ENCODE measurements at regions not wholly inside any gene's neighbourhood (a gene's known extent, or its start where the extent isn't known, plus 50 kb on each side); places are given as distances from the start of the nearest gene placed in this dataset.
"Not testable (repeated sequence)": the region's sequence is repeated elsewhere in the genome, so short reads cannot be mapped to it uniquely, and the experiment has no call there.

DNA sequence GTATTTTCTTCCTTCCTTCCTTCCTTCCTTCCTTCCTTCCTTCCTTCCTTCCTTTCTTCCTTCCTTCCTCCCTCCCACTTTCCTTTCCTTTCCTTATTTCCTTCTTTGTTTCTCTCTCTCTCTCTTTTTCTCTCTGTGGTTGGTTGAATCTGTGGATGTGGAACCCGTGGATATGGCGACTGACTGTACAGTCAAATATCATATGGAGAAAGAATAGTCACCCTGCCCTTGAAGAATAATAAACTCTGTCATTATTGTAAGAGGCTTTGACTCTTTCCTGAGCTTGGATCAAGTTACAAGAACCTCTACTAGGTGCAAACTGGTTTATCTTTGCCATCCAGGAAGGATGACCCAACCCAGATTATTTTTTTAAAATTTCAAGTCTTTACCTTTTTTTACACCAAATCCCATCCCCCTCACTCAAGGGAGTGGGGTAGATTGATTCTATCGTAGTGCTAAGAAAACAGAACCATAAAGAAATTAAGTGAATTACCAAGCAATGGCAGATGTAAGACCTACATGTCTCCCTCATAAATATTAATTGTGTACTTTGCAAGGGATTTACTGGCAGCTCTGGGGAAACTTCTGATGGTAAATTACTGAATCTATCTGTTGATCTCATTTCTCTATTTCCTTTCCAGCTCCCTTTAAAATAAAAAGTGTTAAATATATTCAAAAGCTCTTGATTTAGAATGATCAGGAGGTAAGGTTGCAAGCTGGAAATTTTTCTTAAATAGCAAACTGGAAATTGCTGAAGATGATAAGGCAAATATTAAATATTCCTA is 667.5 kb downstream of the UTRN start:
- Histone ChIP-seq H3K27me3 (ENCODE audit: control insufficient read depth, insufficient read depth, low read length) (no peaks in the 10 kb centered on the region), H3K4me3 (ENCODE audit: low read depth, low read length) (no peak overlapping the region), H3K36me3 (ENCODE audit: control insufficient read depth, insufficient read depth, low read length) (no peaks in the 10 kb centered on the region), H3K9me3 (ENCODE audit: control insufficient read depth in 2 of 2, low read length in 2 of 2) (no peaks in the 10 kb centered on the region), H3K27ac (ENCODE audit: insufficient read depth, low read length, poor library complexity, severe bottlenecking) (no peak overlapping the region), H3K4me1 (ENCODE audit: control insufficient read depth, insufficient read depth, low read length, poor library complexity, severe bottlenecking) (no peaks in the 10 kb centered on the region)
- peaks cover 5% of the 10 kb centered on the region for H3K27me3 Mint-ChIP-seq
- no peak overlapping the region for H3K27ac Mint-ChIP-seq
- H3K9me3 Mint-ChIP-seq, result peaks cover 0 to 7% (median 0%) of the 10 kb centered on the region in 7 donors
- DNase-seq (no peak), ATAC-seq (ENCODE audit: low read depth in 2 of 2) (no peak)
- H3K36me3 Mint-ChIP-seq, result no peaks in the 10 kb centered on the region
- H3K4me1 Mint-ChIP-seq, result no peaks in the 10 kb centered on the region
- H3K4me3 Mint-ChIP-seq, result no peak overlapping the region

GRCh38 chr6:144953552-144954240 is 668.6 kb downstream of the UTRN start:
- Mint-ChIP-seq H3K36me3 (no peaks in the 10 kb centered on the region), H3K4me1 (no peaks in the 10 kb centered on the region), H3K9me3 (peaks cover 0 to 7% (median 0%) of the 10 kb centered on the region in 7 donors), H3K4me3 (no peak overlapping the region), H3K27me3 (peaks cover 5% of the 10 kb centered on the region), H3K27ac (no peak overlapping the region)
- Histone ChIP-seq H3K27ac (ENCODE audit: insufficient read depth, low read length, poor library complexity, severe bottlenecking) (no peak overlapping the region), H3K4me3 (ENCODE audit: low read depth, low read length) (no peak overlapping the region), H3K4me1 (ENCODE audit: control insufficient read depth, insufficient read depth, low read length, poor library complexity, severe bottlenecking) (no peaks in the 10 kb centered on the region), H3K36me3 (ENCODE audit: control insufficient read depth, insufficient read depth, low read length) (no peaks in the 10 kb centered on the region), H3K27me3 (ENCODE audit: control insufficient read depth, insufficient read depth, low read length) (no peaks in the 10 kb centered on the region), H3K9me3 (ENCODE audit: control insufficient read depth in 2 of 2, low read length in 2 of 2) (no peaks in the 10 kb centered on the region)
- DNase-seq (no peak), ATAC-seq (ENCODE audit: low read depth in 2 of 2) (no peak)

DNA sequence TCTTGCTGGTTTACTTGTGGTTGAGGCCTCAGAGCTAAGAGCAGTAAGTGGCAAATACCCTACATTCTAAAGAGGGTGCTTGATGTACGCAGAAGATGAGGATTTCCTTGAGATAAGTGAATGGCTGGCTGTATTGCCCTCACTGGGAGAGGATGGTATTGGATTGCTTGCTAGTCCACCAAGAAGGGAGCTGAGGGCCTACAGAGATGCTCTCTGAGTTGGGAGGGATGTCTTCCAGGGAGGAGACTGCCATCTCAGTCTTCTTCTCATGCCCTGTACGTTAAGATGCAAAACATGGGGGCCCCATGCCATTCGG is 669.1 kb downstream of the UTRN start:
- Histone ChIP-seq H3K27me3 (ENCODE audit: control insufficient read depth, insufficient read depth, low read length) (no peaks in the 10 kb centered on the region), H3K4me1 (ENCODE audit: control insufficient read depth, insufficient read depth, low read length, poor library complexity, severe bottlenecking) (no peaks in the 10 kb centered on the region), H3K36me3 (ENCODE audit: control insufficient read depth, insufficient read depth, low read length) (no peaks in the 10 kb centered on the region), H3K4me3 (ENCODE audit: low read depth, low read length) (no peak overlapping the region), H3K27ac (ENCODE audit: insufficient read depth, low read length, poor library complexity, severe bottlenecking) (no peak overlapping the region), H3K9me3 (ENCODE audit: control insufficient read depth in 2 of 2, low read length in 2 of 2) (no peaks in the 10 kb centered on the region)
- H3K4me3 Mint-ChIP-seq, result no peak overlapping the region
- no peaks in the 10 kb centered on the region for H3K36me3 Mint-ChIP-seq
- DNase-seq (no peak), ATAC-seq (ENCODE audit: low read depth in 2 of 2) (no peak)
- peaks cover 0 to 4% (median 0%) of the 10 kb centered on the region in 7 donors for H3K9me3 Mint-ChIP-seq
- no peak overlapping the region for H3K27ac Mint-ChIP-seq
- peaks cover 5% of the 10 kb centered on the region for H3K27me3 Mint-ChIP-seq
- no peaks in the 10 kb centered on the region for H3K4me1 Mint-ChIP-seq

GRCh38 chr6:144955392-144955791 is 670.3 kb downstream of the UTRN start:
- H3K36me3 Mint-ChIP-seq, result no peaks in the 10 kb centered on the region

DNA sequence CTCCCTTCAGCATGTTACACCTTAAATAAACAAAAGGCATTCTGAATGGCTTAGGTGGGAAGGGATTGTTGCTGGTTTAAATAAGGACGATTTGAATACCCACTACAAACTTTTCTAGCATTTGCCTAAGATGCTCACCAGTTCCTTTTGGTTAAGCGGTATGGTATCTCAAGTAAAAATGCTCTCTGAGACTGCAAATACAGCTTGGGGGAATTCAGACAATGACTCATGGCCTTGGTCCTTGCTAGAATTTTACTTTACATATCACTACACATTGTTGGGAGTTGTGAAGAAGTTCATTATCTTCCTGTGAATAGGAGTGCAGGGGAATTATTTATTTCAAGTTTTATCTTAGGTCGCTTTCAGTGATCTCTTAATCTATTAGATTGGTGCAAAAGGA is 670.7 kb downstream of the UTRN start:
- Mint-ChIP-seq H3K9me3 (peaks cover 0 to 4% (median 0%) of the 10 kb centered on the region in 7 donors), H3K27ac (no peak overlapping the region), H3K4me1 (no peaks in the 10 kb centered on the region), H3K27me3 (peaks cover 5% of the 10 kb centered on the region), H3K36me3 (no peaks in the 10 kb centered on the region), H3K4me3 (no peak overlapping the region)
- no peak overlapping the region for H3K27ac ChIP-seq (ENCODE audit: insufficient read depth, low read length, poor library complexity, severe bottlenecking)
- H3K9me3 ChIP-seq (ENCODE audit: control insufficient read depth in 2 of 2, low read length in 2 of 2), result no peaks in the 10 kb centered on the region
- H3K4me3 ChIP-seq (ENCODE audit: low read depth, low read length), result no peak overlapping the region
- no peaks in the 10 kb centered on the region for H3K36me3 ChIP-seq (ENCODE audit: control insufficient read depth, insufficient read depth, low read length)
- ATAC-seq (ENCODE audit: low read depth in 2 of 2) (no peak), DNase-seq (no peak)
- H3K27me3 ChIP-seq (ENCODE audit: control insufficient read depth, insufficient read depth, low read length), result no peaks in the 10 kb centered on the region
- no peaks in the 10 kb centered on the region for H3K4me1 ChIP-seq (ENCODE audit: control insufficient read depth, insufficient read depth, low read length, poor library complexity, severe bottlenecking)

More at GRCh38 chr6:144955392-144955791, 670.3 kb downstream of the UTRN start:
- Histone ChIP-seq H3K9me3 (ENCODE audit: control insufficient read depth in 2 of 2, low read length in 2 of 2) (no peaks in the 10 kb centered on the region), H3K27me3 (ENCODE audit: control insufficient read depth, insufficient read depth, low read length) (no peaks in the 10 kb centered on the region), H3K27ac (ENCODE audit: insufficient read depth, low read length, poor library complexity, severe bottlenecking) (no peak overlapping the region), H3K36me3 (ENCODE audit: control insufficient read depth, insufficient read depth, low read length) (no peaks in the 10 kb centered on the region), H3K4me1 (ENCODE audit: control insufficient read depth, insufficient read depth, low read length, poor library complexity, severe bottlenecking) (no peaks in the 10 kb centered on the region), H3K4me3 (ENCODE audit: low read depth, low read length) (no peak overlapping the region)
- peaks cover 5% of the 10 kb centered on the region for H3K27me3 Mint-ChIP-seq
- DNase-seq (no peak), ATAC-seq (ENCODE audit: low read depth in 2 of 2) (no peak)
- H3K4me3 Mint-ChIP-seq, result no peak overlapping the region
- no peaks in the 10 kb centered on the region for H3K4me1 Mint-ChIP-seq
- peaks cover 0 to 4% (median 0%) of the 10 kb centered on the region in 7 donors for H3K9me3 Mint-ChIP-seq
- H3K27ac Mint-ChIP-seq, result no peak overlapping the region

DNA sequence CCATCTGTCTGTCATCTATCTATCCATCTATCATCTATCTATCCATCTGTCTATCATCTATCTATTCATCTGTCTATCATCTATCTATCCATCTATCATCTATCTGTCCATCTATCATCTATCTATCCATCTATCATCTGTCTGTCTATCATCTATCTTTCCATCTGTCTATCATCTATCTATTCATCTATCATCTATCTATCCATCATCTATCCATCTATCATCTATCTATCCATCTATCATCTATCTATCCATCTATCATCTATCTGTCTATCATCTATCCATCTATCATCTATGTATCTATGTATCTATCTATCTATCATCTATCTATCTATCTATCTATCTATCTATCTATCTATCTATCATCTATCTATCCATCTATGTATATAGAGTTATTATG is 671.6 kb downstream of the UTRN start:
- not testable (repeated sequence) for H3K27me3 ChIP-seq (ENCODE audit: control insufficient read depth, insufficient read depth, low read length); H3K9me3 ChIP-seq (ENCODE audit: control insufficient read depth in 2 of 2, low read length in 2 of 2); H3K36me3 Mint-ChIP-seq; H3K4me3 Mint-ChIP-seq; H3K4me1 Mint-ChIP-seq; H3K4me3 ChIP-seq (ENCODE audit: low read depth, low read length); DNase-seq; H3K27ac Mint-ChIP-seq; H3K27ac ChIP-seq (ENCODE audit: insufficient read depth, low read length, poor library complexity, severe bottlenecking); ATAC-seq (ENCODE audit: low read depth in 2 of 2); H3K27me3 Mint-ChIP-seq; H3K36me3 ChIP-seq (ENCODE audit: control insufficient read depth, insufficient read depth, low read length); H3K9me3 Mint-ChIP-seq; H3K4me1 ChIP-seq (ENCODE audit: control insufficient read depth, insufficient read depth, low read length, poor library complexity, severe bottlenecking)

DNA sequence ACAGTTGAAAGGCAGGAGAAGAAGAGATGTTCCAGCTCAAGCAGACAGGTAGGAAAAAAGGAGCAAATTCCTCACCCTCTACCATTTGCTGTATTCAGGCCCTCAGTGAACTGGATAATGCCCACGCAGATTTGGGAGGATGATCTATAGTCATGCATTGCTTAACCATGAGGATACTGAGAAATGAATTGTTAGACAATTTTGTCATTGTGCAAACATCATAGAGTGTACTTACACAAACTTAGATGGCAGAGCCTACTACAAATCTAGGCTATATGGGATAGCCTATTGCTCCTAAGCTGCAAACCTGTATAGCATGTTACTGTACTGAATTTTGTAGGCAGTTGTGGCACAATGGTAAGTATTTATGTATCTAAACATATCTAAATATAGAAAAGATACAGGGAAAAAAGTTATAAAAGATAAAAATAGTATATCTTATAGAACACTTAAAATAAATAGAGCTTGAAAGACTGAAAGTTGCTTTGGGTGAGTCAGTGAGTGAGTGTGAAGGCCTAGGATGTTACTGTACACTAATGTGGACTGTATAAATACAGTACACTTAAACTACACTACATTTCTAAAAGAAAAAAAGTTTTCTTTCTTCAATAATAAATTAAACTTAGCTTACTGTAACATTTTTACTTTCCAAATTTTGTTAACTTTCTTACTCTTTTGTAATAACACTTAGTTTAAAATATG is 672.3 kb downstream of the UTRN start:
- H3K9me3 Mint-ChIP-seq, result peaks cover 0 to 4% (median 0%) of the 10 kb centered on the region in 7 donors

More for the DNA sequence above, 672.3 kb downstream of the UTRN start:
- DNase-seq (no peak), ATAC-seq (ENCODE audit: low read depth in 2 of 2) (no peak)
- H3K4me3 Mint-ChIP-seq, result no peak overlapping the region
- H3K4me1 Mint-ChIP-seq, result no peaks in the 10 kb centered on the region
- no peaks in the 10 kb centered on the region for H3K27me3 Mint-ChIP-seq
- no peaks in the 10 kb centered on the region for H3K27me3 ChIP-seq (ENCODE audit: control insufficient read depth, insufficient read depth, low read length)
- H3K4me1 ChIP-seq (ENCODE audit: control insufficient read depth, insufficient read depth, low read length, poor library complexity, severe bottlenecking), result no peaks in the 10 kb centered on the region
- H3K4me3 ChIP-seq (ENCODE audit: low read depth, low read length), result no peak overlapping the region
- H3K27ac ChIP-seq (ENCODE audit: insufficient read depth, low read length, poor library complexity, severe bottlenecking), result no peak overlapping the region
- H3K36me3 ChIP-seq (ENCODE audit: control insufficient read depth, insufficient read depth, low read length), result no peaks in the 10 kb centered on the region
- H3K36me3 Mint-ChIP-seq, result no peaks in the 10 kb centered on the region
- no peaks in the 10 kb centered on the region for H3K9me3 ChIP-seq (ENCODE audit: control insufficient read depth in 2 of 2, low read length in 2 of 2)
- H3K27ac Mint-ChIP-seq, result no peak overlapping the region
